HG03196 (cell line): ENCODE measurements at regions not wholly inside any gene's neighbourhood (a gene's known extent, or its start where the extent isn't known, plus 50 kb on each side); places are given as distances from the start of the nearest gene placed in this dataset.
"Not testable (repeated sequence)": the region's sequence is repeated elsewhere in the genome, so short reads cannot be mapped to it uniquely, and the experiment has no call there.

Source experiments
- ATAC-seq: cut with Tn5 transposase; IDR thresholded peaks from one replicate; pipeline ENCODE4 v1.9.1; 2021; ENCODE audit not compliant: unreplicated experiment

- ATAC-seq = no peak
Measured at GRCh38 chr5:72760259-72760658, 56.2 kb upstream of the TNPO1 start.

DNA sequence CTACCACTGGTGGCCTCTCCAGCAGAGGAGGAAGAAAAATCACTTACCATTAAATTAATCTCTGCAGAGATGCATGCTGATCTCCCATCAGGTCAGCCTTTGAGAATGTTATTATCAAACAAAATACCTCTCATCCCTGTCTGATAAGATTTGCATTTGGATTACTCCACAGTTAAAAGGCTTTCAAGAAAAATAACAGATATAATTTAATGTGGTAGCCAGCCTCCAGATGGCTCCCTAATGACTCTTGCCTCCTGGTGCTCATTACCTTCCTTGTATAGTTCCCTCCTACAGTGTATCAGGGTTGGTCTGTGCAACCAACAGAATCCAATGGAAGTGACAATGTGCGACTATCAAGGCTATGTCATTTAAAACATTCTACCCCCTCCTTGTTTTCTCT is 63.6 kb upstream of the TNPO1 start:
- ATAC-seq = no peak

DNA sequence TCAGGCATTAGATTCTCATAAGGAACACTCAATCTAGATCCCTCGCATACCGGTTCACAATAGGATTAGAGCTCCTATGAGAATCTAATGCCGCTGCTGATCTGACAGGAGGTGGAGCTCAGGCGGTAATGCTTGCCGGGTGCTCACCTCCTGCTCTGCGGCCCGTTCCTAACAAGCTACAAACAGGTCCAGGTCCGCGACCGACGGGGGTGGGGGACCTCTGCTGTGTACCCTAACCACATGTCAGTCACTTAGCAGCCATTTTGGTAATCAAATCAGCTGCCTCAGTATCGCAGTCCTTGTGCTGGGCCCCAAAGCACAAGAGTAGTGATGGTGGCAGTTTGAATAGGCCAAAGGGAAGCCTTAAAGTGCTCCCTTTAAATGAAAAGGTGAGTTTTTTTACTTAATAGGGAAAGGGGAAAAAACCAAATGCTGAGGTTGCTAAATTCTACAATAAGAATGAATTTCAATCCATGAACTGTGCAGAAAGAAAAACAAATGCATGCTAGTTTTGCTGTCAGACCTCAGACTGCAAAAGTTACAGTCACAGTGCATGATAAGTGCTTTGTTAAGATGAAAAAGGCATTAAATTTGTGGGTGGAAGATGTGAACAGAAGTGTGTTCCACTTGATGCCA is 67.0 kb upstream of the TNPO1 start:
- ATAC-seq = no peak

DNA sequence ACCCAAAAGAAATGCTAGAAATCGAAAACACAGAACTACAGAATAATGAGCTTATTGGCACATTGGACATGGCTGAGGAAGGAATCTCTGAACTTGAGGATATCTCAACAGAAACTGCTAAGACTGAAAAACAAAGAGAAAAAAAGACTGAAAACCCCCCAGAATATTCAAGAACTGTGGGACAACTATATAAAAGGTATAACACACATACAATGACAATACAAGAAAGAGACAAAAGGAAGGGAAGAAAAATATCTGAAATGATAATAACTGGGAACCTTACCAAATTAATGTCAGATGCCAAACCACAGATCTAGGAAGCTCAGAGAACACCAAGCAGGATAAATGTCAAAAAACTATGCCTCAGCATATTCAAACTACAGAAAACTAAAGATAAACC is 68.6 kb upstream of the TNPO1 start:
- ATAC-seq = no peak

GRCh38 chr5:72746736-72747135 is 69.7 kb upstream of the TNPO1 start:
- no peak for ATAC-seq

GRCh38 chr5:72744136-72744535 is 72.3 kb upstream of the TNPO1 start:
- no peak for ATAC-seq

DNA sequence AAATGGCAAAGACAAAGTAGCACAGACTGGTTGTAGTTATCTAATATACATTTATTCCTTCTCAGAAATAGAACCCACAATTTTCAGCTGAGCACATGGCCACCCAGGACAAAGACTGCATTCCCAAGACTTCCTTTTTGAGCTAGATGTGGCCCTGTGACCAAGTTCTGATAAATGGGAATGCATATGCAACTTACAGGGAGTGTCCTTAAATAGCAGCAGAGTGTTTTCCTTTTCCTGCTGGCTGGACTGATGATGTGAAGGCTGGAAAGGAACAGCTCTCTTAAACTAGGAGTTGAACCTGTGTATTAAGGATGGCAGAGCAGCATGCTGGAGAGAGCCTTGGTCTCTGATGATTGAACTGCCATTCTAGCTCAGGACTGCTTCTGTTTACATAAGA is 74.7 kb upstream of the TNPO1 start:
- ATAC-seq = no peak

DNA sequence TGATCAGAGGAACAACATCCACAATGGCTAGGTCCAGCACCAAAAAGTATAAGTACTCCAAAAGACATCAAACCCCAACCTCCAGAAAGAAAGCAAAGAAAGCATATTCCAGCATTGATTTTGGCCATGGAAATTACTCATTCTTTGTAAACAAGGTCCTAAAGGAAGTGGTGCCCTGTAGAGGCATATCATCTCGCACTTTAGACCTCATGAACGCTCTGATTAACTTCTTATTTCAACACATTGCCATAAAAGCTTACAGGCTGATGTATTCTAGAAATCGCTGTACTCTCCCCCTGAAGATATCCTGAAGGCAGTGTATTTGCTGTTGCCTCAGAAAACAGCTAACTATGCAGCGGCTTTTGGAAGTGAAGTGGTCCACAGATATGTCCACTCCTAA is 82.7 kb upstream of the TNPO1 start:
- ATAC-seq = no peak

GRCh38 chr5:72723581-72723980 is 92.9 kb upstream of the TNPO1 start:
- no peak for ATAC-seq

GRCh38 chr5:72722792-72723452 is 93.5 kb upstream of the TNPO1 start:
- no peak for ATAC-seq

DNA sequence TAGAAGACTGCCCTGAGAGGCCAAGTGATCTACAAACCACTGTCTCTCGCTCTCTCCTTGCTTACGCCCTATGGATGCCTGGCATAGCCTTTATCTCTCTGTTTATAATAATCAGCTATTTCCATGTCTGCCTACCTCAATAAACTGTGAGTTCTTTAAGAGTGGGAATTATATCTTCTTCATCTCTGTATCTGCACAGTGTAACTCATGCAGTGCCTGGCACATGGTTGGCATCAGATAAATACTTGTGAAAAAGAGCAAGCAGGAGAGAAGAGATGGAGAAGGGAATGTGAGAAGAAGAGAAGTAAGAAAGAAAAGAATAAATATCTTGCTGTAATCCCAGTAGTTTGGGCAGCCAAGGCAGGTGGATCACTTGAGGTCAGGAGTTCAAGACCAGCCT is 94.6 kb upstream of the TNPO1 start:
- no peak for ATAC-seq

DNA sequence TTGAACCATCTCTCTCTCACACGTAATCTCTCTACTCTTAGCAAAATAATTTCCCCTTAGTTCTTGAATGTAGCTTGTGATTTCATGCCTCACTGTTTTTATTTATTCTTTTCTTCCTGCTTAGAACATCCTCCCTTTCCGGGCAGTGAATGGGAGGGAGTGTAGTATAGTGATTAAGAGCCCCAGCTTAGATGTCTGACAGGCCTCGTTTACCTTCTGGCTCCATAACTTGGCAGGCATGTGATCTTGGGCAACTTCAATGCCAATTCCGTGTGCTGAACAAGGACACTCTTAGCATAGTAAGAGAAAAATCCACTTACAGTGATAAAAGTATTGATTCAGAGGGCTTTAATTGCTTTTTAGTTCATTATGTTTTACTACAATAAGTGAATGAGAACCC is 96.3 kb upstream of the TNPO1 start:
- ATAC-seq = no peak

GRCh38 chr5:72711351-72711750 is 105.1 kb upstream of the TNPO1 start:
- ATAC-seq = no peak

DNA sequence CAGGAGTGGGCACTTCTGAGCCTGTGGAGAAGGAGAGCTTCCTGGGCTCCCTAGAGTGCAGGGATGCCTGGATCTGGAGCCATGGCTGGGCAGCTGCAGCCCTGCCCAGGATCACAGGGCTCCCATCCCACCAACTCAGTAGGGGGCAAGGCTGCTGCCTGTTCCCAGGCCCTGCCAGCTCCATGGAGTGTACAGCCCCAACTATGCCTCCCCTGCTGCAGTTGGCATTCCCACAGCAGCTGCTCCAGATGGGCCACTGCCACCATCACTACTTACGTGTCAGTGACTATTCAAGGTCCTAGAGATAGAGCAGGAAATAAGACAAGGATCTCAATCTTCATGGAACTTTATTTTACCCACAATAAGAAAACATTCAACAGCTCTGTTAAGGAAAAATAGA is 107.1 kb upstream of the TNPO1 start:
- no peak for ATAC-seq

- ATAC-seq = no peak
Measured at GRCh38 chr5:72705178-72705577, 111.3 kb upstream of the TNPO1 start.

DNA sequence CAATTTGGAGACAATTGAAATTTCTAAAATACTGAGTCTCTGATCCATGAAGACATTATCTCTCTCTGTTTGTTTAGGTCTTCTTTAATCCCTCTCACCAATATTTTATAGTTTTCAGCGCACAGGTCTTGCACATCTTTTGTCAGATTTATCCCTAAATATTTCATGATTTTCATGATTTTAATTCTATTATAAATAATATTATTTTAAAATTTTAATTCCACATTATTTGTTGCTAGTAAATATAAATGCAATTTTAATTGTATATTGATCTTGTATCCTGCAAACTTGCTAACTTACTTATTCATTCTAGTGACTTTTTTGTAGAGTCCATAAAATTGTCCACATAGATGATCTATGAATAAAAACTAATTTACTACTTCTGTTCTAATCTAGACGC is 112.6 kb upstream of the TNPO1 start:
- ATAC-seq = no peak

DNA sequence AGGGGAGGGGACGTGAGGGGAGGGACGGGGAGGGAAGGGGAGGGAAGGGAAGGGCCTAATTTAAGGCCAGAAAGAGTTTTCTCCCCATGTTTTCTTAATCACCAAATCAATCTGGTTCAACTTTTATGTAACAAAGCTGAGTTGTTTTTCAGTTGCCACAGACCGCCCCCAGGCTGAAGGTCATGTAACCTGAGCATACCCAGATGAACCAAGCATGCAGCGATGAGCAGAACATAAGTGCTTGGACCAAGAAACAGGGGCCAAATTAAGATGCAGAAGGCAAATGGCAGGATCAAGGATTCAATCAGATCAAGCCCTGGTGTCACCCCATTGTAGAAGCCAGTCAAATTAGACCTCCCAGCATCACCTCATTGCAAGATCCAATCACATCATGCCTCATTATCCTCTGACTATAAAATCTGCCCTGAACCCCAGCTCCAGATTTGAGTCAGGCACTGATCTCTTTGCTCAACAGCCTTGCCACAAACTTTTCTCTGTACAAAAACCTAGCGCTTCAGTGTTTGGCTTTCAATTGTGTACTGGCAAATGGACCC is 113.5 kb upstream of the TNPO1 start:
- ATAC-seq = no peak

- ATAC-seq = not testable (repeated sequence)
Measured at GRCh38 chr5:72702105-72702504, 114.4 kb upstream of the TNPO1 start.

DNA sequence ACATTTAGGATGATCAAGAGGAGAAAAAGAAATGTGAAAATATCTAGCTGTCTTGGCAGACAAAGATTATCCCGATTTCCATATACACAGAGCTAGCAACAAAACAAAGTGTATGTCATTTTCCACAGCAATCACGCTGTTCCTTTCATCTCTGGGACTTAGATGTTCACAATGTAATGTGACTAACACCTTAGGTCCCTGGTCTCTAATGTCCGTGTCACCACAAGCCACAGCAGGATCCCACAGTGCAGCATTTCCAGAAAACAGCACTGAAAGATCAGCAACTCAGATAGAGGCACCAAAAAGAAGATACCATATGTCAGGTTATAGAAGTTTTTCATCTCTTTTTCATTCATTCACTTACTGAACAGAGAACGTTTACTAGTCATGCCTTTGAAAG is 118.0 kb upstream of the TNPO1 start:
- no peak for ATAC-seq

DNA sequence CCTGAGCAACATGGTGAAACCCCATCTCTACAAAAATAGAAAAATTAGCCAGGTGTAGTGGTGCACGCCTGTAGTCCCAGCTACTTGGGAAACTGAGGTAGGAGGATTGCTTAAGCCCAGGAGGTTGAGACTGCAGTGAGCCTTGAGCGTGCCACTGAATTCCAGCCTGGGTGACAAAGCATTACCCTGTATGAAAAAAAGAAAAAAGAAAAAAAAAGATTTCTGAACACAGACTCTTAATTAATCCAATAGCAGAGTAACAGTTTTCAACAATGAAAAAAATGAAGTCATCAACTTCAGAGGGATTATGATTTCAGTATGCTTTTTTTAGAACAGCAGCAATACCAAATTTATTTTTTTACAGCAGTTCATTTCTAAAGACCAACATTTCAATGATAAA is 118.8 kb upstream of the TNPO1 start:
- no peak for ATAC-seq

- no peak for ATAC-seq
Measured at GRCh38 chr5:72695659-72696058, 120.8 kb upstream of the TNPO1 start.

GRCh38 chr5:72694856-72695255 is 121.6 kb upstream of the TNPO1 start:
- no peak for ATAC-seq
